ENCODE measurements at regions not wholly inside any gene's neighbourhood (a gene's known extent, or its start where the extent isn't known, plus 50 kb on each side); places are given as distances from the start of the nearest gene placed in this dataset.
"Not testable (repeated sequence)": the region's sequence is repeated elsewhere in the genome, so short reads cannot be mapped to it uniquely, and the experiment has no call there.

DNA sequence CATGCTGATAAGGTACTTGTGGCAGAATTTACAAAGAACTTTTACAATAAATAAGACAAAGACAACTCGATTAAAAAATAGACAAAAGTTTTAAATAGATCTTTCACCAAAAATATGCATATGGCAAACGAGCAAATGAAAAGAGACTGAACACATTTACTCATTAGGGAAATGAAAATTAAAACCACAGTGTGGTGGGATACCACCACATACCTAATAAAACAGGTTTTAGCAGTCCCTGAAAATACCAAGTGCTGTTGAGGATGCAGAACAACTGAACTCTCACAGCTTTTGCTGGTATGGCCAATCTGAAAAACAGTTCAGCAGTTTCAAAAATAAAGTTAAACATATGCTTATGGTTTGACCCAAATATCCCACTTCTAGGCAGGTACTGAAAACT is 205.4 kb upstream of the ADO start:
- no peak for DNase-seq (ENCODE audit: extremely low read depth, insufficient read length)
- H3K36me3 ChIP-seq (ENCODE audit: control insufficient read depth, insufficient read depth, low read length): no peaks in the 10 kb centered on the region
- TF ChIP-seq, protein P1, sequence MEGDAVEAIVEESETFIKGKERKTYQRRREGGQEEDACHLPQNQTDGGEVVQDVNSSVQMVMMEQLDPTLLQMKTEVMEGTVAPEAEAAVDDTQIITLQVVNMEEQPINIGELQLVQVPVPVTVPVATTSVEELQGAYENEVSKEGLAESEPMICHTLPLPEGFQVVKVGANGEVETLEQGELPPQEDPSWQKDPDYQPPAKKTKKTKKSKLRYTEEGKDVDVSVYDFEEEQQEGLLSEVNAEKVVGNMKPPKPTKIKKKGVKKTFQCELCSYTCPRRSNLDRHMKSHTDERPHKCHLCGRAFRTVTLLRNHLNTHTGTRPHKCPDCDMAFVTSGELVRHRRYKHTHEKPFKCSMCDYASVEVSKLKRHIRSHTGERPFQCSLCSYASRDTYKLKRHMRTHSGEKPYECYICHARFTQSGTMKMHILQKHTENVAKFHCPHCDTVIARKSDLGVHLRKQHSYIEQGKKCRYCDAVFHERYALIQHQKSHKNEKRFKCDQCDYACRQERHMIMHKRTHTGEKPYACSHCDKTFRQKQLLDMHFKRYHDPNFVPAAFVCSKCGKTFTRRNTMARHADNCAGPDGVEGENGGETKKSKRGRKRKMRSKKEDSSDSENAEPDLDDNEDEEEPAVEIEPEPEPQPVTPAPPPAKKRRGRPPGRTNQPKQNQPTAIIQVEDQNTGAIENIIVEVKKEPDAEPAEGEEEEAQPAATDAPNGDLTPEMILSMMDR (IDR thresholded peaks at IDR 0.05; ENCODE audit: insufficient read depth, low read length, poor library complexity, severe bottlenecking): no peak
- H3K27me3 ChIP-seq (replicated peaks; ENCODE audit: control insufficient read depth, insufficient read depth, low read length): no peaks in the 10 kb centered on the region
- H3K4me3 ChIP-seq (replicated peaks; ENCODE audit: low read depth, low read length): no peak overlapping the region

DNA sequence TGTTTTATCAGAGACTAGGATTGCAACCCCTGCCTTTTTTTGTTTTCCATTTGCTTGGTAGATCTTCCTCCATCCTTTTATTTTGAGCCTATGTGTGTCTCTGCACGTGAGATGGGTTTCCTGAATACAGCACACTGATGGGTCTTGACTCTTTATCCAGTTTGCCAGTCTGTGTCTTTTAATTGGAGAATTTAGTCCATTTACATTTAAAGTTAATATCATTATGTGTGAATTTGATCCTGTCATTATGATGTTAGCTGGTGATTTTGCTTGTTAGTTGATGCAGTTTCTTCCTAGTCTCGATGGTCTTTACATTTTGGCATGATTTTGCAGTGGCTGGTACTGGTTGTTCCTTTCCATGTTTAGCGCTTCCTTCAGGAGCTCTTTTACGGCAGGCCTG is 198.0 kb upstream of the ADO start:
- not testable (repeated sequence) for H3K36me3 ChIP-seq (ENCODE audit: control insufficient read depth, insufficient read depth, low read length); DNase-seq (ENCODE audit: extremely low read depth, insufficient read length); H3K27me3 ChIP-seq (replicated peaks; ENCODE audit: control insufficient read depth, insufficient read depth, low read length)

DNA sequence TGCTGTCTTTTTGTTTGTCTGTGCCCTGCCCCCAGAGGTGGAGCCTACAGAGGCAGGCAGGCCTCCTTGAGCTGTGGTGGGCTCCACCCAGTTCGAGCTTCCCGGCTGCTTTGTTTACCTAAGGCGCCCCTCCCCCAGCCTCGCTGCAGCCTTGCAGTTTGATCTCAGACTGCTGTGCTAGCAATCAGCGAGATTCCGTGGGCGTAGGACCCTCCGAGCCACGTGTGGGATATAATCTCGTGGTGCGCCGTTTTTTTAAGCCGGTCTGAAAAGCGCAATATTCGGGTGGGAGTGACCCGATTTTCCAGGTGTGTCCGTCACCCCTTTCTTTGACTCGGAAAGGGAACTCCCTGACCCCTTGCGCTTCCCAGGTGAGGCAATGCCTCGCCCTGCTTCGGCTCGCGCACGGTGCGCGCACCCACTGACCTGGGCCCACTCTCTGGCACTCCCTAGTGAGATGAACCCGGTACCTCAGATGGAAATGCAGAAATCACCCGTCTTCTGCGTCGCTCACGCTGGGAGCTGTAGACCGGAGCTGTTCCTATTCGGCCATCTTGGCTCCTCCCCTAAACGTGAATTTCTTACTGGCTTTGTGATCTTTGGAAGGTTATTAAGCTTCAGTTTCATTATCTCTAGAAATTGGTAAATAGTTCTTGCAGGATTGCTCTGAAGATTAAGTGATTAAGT is 196.2 kb upstream of the ADO start:
- H3K4me3 ChIP-seq (replicated peaks; ENCODE audit: low read depth, low read length); H3K36me3 ChIP-seq (ENCODE audit: control insufficient read depth, insufficient read depth, low read length); H3K27me3 ChIP-seq (replicated peaks; ENCODE audit: control insufficient read depth, insufficient read depth, low read length); DNase-seq (ENCODE audit: extremely low read depth, insufficient read length): not testable (repeated sequence)

More for the DNA sequence above, 198.0 kb upstream of the ADO start:
- not testable (repeated sequence) for H3K4me3 ChIP-seq (replicated peaks; ENCODE audit: low read depth, low read length)

DNA sequence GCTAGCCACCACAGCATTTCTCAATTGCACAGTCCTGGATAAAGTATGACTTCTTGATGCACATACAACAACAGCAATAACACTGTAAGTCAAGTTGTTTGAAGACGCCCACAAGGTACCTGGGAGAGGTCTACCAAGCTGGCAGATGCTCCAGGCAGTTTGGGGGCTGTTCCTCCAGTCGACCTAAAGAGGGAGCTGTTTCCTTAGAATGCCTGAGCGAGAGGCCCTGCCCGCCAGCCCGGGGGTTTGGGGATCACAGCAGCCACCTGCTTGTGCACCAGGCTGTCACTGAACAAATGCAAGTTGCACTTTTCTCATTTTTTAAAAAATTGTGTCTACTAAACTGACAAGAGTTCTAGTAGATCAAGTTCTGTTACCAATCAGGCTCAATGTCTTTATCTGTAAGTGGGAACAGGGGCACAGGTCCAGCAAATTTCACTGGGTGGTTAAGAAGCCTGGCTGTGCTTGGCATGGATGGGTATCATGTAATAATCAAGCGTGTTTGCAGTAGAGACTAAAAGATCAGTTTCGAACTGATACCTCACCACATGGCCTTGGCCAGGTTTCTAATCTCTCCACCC is 193.8 kb upstream of the ADO start:
- Histone ChIP-seq H3K4me3 (replicated peaks; ENCODE audit: low read depth, low read length) (no peak overlapping the region), H3K27me3 (replicated peaks; ENCODE audit: control insufficient read depth, insufficient read depth, low read length) (no peaks in the 10 kb centered on the region), H3K36me3 (ENCODE audit: control insufficient read depth, insufficient read depth, low read length) (no peaks in the 10 kb centered on the region)
- DNase-seq (ENCODE audit: extremely low read depth, insufficient read length): peak; percentile 78
- TF ChIP-seq, protein P1 (IDR thresholded peaks at IDR 0.05; ENCODE audit: insufficient read depth, low read length, poor library complexity, severe bottlenecking): peak; percentile 94

DNA sequence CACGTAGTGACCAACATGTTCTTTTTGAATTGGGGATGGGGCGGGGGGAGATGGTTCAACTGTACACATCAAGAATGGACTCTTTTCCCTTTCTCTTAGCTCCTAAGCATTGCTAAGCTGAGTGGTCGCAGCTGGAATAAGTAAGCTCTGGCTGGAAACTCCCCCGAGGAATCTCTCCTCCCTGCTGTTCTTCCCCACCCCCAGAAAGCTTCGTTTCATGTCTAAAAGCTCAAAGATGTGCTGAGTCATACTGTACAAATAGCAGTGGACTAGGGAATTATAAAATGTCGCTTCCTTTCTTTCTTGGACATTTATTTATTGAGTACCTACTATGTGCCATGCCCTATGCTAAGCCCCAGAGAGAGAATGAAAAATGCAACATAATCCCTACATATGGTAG is 191.1 kb upstream of the ADO start:
- no peaks in the 10 kb centered on the region for H3K36me3 ChIP-seq (ENCODE audit: control insufficient read depth, insufficient read depth, low read length)
- H3K4me3 ChIP-seq (replicated peaks; ENCODE audit: low read depth, low read length): no peak overlapping the region
- TF ChIP-seq, protein P1 (IDR thresholded peaks at IDR 0.05; ENCODE audit: insufficient read depth, low read length, poor library complexity, severe bottlenecking): no peak
- no peak for DNase-seq (ENCODE audit: extremely low read depth, insufficient read length)
- no peaks in the 10 kb centered on the region for H3K27me3 ChIP-seq (replicated peaks; ENCODE audit: control insufficient read depth, insufficient read depth, low read length)

DNA sequence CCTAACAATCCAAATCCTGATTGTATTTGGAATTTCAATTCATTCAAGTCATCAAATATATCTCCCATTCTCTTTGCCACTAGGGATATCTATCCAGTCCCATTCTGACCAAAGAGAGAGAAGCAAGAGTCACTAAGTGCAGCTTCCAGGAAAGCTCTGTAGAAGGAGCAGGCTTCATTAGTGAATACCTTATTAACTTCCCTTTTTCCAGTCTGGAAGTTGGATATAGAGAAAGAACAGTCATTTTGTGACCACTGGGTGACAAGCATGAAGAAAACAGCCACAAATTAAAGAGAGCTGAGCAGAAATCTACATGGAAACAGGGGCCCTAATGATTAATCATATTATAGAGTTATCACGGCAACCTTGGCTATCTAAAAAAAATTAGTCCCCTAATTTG is 190.7 kb upstream of the ADO start:
- no peaks in the 10 kb centered on the region for H3K36me3 ChIP-seq (ENCODE audit: control insufficient read depth, insufficient read depth, low read length)
- no peaks in the 10 kb centered on the region for H3K27me3 ChIP-seq (replicated peaks; ENCODE audit: control insufficient read depth, insufficient read depth, low read length)
- H3K4me3 ChIP-seq (replicated peaks; ENCODE audit: low read depth, low read length): no peak overlapping the region
- TF ChIP-seq, protein P1 (IDR thresholded peaks at IDR 0.05; ENCODE audit: insufficient read depth, low read length, poor library complexity, severe bottlenecking): no peak
- no peak for DNase-seq (ENCODE audit: extremely low read depth, insufficient read length)

All from GM06990 (cell line).